ENCODE measurements at regions not wholly inside any gene's neighbourhood (a gene's known extent, or its start where the extent isn't known, plus 50 kb on each side); places are given as distances from the start of the nearest gene placed in this dataset.

DNA sequence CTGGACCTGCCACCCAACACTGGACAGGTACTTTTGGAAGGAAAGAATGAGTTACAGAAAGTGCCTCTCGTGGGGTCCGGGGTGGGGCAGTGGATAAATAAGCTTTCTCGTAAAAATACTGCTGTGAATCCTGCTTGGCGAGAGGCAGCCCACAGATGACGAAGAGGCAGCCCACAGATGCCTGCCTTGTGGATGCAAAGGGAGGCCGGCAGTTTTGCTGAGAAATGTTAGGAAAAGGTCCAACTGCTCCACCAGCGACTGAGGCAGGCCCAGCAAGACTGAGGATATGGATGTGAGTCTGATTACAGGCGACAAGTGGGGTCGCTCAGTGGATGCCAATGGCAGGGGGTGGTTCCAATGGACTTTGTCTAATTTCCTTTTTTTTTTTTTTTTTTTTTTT lies 79.1 kb upstream of the PPP1R26 start:
- H3K79me2 ChIP-seq (ENCODE audit: control insufficient read depth, insufficient read depth, low read length) = no peaks in the 10 kb centered on the region
- dilution Hi-C loops (cut with MboI; ENCODE audit: extremely low pct_ligation_motif_present, low sequenced_read_pairs) = no loop called here
- no peaks in the 10 kb centered on the region for H3K36me3 ChIP-seq (ENCODE audit: control insufficient read depth in 2 of 2, extremely low read depth in 1 of 2, insufficient read depth in 2 of 2, low read length in 2 of 2)
- no peak overlapping the region for H3K4me3 ChIP-seq (ENCODE audit: control insufficient read depth in 2 of 3, extremely low read depth in 1 of 3, insufficient read depth in 2 of 3, low read depth in 1 of 3, low read length in 3 of 3)
- no peak overlapping the region for H3K4me2 ChIP-seq (ENCODE audit: control insufficient read depth, extremely low read depth, insufficient read depth, low read depth, low read length)
- FAIRE-seq (no peak), DNase-seq (ENCODE audit: low read depth, low spot score) (no peak)
- no peak overlapping the region for H3K27ac ChIP-seq (ENCODE audit: control insufficient read depth, insufficient read depth, low read length)
- H3K27me3 ChIP-seq (ENCODE audit: control insufficient read depth, extremely low read depth, insufficient read depth, low read length) = no peaks in the 10 kb centered on the region
- H4K20me1 ChIP-seq (ENCODE audit: control insufficient read depth, extremely low read depth, insufficient read depth, low read length) = no peaks in the 10 kb centered on the region
- no peak overlapping the region for H2AFZ ChIP-seq (ENCODE audit: control insufficient read depth, low read length)
- H3K9me1 ChIP-seq (ENCODE audit: control insufficient read depth, extremely low read depth, insufficient read depth, low read length) = no peaks in the 10 kb centered on the region
- H3K9ac ChIP-seq (ENCODE audit: control insufficient read depth, extremely low read depth, insufficient read depth, low read length) = no peak overlapping the region
- TF ChIP-seq, protein P1, sequence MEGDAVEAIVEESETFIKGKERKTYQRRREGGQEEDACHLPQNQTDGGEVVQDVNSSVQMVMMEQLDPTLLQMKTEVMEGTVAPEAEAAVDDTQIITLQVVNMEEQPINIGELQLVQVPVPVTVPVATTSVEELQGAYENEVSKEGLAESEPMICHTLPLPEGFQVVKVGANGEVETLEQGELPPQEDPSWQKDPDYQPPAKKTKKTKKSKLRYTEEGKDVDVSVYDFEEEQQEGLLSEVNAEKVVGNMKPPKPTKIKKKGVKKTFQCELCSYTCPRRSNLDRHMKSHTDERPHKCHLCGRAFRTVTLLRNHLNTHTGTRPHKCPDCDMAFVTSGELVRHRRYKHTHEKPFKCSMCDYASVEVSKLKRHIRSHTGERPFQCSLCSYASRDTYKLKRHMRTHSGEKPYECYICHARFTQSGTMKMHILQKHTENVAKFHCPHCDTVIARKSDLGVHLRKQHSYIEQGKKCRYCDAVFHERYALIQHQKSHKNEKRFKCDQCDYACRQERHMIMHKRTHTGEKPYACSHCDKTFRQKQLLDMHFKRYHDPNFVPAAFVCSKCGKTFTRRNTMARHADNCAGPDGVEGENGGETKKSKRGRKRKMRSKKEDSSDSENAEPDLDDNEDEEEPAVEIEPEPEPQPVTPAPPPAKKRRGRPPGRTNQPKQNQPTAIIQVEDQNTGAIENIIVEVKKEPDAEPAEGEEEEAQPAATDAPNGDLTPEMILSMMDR (optimal IDR thresholded peaks at IDR 0.05 in 1 of 3, IDR thresholded peaks at IDR 0.05 in 1 of 3, conservative IDR thresholded peaks at IDR 0.05 in 1 of 3; ENCODE audit: extremely low read depth in 1 of 3, insufficient read depth in 2 of 3, low read length in 3 of 3) = no peak
- TF ChIP-seq EZH2 (IDR thresholded peaks at IDR 0.05; ENCODE audit: low read length) = no peak
- H3K9me3 ChIP-seq (ENCODE audit: control insufficient read depth, low read depth, low read length) = peaks cover 5% of the 10 kb centered on the region
- H3K4me1 ChIP-seq (ENCODE audit: control insufficient read depth, extremely low read depth, insufficient read depth, low read length) = no peaks in the 10 kb centered on the region

DNA sequence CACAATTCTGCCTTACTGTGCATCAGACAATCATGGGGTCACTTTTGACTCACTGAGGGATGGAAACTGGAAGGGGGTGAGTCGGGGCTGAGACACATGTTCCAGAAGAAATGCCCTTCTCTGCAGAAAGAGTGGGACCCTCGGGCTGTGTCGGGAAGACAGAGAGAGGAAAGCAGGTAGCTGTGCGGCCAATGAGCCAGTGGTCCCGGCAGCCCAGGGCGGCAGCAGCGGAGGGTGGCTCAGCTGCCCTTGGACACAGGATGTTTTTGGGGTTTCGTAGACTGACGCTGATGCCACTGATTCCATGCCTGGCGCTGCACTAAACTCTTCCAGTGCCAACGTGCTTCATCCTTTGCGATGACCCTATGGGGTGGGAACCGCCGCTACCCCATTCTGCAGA lies 78.4 kb upstream of the PPP1R26 start:
- TF ChIP-seq, protein P1 (optimal IDR thresholded peaks at IDR 0.05 in 1 of 3, IDR thresholded peaks at IDR 0.05 in 1 of 3, conservative IDR thresholded peaks at IDR 0.05 in 1 of 3; ENCODE audit: extremely low read depth in 1 of 3, insufficient read depth in 2 of 3, low read length in 3 of 3) = no peak
- dilution Hi-C loops (cut with MboI; ENCODE audit: extremely low pct_ligation_motif_present, low sequenced_read_pairs) = no loop called here
- Histone ChIP-seq H3K4me2 (ENCODE audit: control insufficient read depth, extremely low read depth, insufficient read depth, low read depth, low read length) (no peak overlapping the region), H4K20me1 (ENCODE audit: control insufficient read depth, extremely low read depth, insufficient read depth, low read length) (no peaks in the 10 kb centered on the region), H3K36me3 (ENCODE audit: control insufficient read depth in 2 of 2, extremely low read depth in 1 of 2, insufficient read depth in 2 of 2, low read length in 2 of 2) (no peaks in the 10 kb centered on the region), H3K9me1 (ENCODE audit: control insufficient read depth, extremely low read depth, insufficient read depth, low read length) (no peaks in the 10 kb centered on the region), H3K4me1 (ENCODE audit: control insufficient read depth, extremely low read depth, insufficient read depth, low read length) (no peaks in the 10 kb centered on the region), H3K27ac (ENCODE audit: control insufficient read depth, insufficient read depth, low read length) (no peak overlapping the region), H3K9me3 (ENCODE audit: control insufficient read depth, low read depth, low read length) (peaks cover 3% of the 10 kb centered on the region), H2AFZ (ENCODE audit: control insufficient read depth, low read length) (no peak overlapping the region), H3K27me3 (ENCODE audit: control insufficient read depth, extremely low read depth, insufficient read depth, low read length) (no peaks in the 10 kb centered on the region), H3K4me3 (ENCODE audit: control insufficient read depth in 2 of 3, extremely low read depth in 1 of 3, insufficient read depth in 2 of 3, low read depth in 1 of 3, low read length in 3 of 3) (no peak overlapping the region), H3K9ac (ENCODE audit: control insufficient read depth, extremely low read depth, insufficient read depth, low read length) (no peak overlapping the region), H3K79me2 (ENCODE audit: control insufficient read depth, insufficient read depth, low read length) (no peaks in the 10 kb centered on the region)
- FAIRE-seq (no peak), DNase-seq (ENCODE audit: low read depth, low spot score) (no peak)

All from keratinocyte (primary cell).